MCF 10A (cell line): ENCODE measurements at regions not wholly inside any gene's neighbourhood (a gene's known extent, or its start where the extent isn't known, plus 50 kb on each side); places are given as distances from the start of the nearest gene placed in this dataset.

Experiments
- BruUV-seq: library from RNA; stranded (reverse); fragments of 400-500 nt; replicated peaks from 2 replicates; lab custom pipeline; 2021; lab: Mats Ljungman, UMichigan
- CTCF ChIA-PET: fragments of 300-600 bp; sonication (Branson Sonifier 250); formaldehyde crosslinking; extraction: SDS; loops from one replicate; lab custom pipeline; 2021; ENCODE audit warnings: antibody characterized with exemption, inconsistent platforms; lab: Yijun Ruan, JAX
- POLR2A ChIA-PET: fragments of 300-600, 350-650 bp; sonication (Branson Sonifier 250); formaldehyde crosslinking; extraction: SDS; loops from one replicate; lab custom pipeline; 2020; ENCODE audit warnings: antibody characterized with exemption, inconsistent platforms; lab: Yijun Ruan, JAX
- DNase-seq: peaks from one replicate; pipeline ENCODE4 v3.0.0-alpha.2; 2018; ENCODE audit not compliant: unreplicated experiment
- H3K27ac Mint-ChIP-seq: one replicate; pipeline ENCODE4 v1.8.0; 2022; ENCODE audit warnings: mild to moderate bottlenecking, low read depth, mixed read lengths; ENCODE audit not compliant: unreplicated experiment
- H3K27me3 Mint-ChIP-seq: one replicate; pipeline ENCODE4 v1.8.0; 2022; ENCODE audit warnings: mixed read lengths; ENCODE audit not compliant: insufficient read depth, unreplicated experiment
- H3K36me3 Mint-ChIP-seq: one replicate; pipeline ENCODE4 v1.8.0; 2022; ENCODE audit warnings: mild to moderate bottlenecking, moderate library complexity, mixed read lengths; ENCODE audit not compliant: insufficient read depth, unreplicated experiment
- H3K4me1 Mint-ChIP-seq: one replicate; pipeline ENCODE4 v1.8.0; 2022; ENCODE audit warnings: mixed read lengths; ENCODE audit not compliant: insufficient read depth, unreplicated experiment
- H3K4me3 Mint-ChIP-seq: one replicate; pipeline ENCODE4 v1.8.0; 2022; ENCODE audit warnings: mild to moderate bottlenecking, moderate library complexity, mixed read lengths; ENCODE audit not compliant: unreplicated experiment
- H3K9me3 Mint-ChIP-seq: one replicate; pipeline ENCODE4 v1.8.0; 2022; ENCODE audit warnings: mixed read lengths; ENCODE audit not compliant: unreplicated experiment
- CTCF ChIP-seq: fragments of 200-600 bp; IDR thresholded peaks from one replicate; pipeline ENCODE4 v1.8.0; 2022; ENCODE audit warnings: antibody characterized with exemption, mild to moderate bottlenecking; ENCODE audit not compliant: unreplicated experiment
- intact Hi-C: fragments of 100-400 bp; cut with micrococcal nuclease; formaldehyde crosslinking; loops from 2 replicates; pipeline ENCODE4 v1.14.1; 2022

GRCh38 chr1:218164111-218164929 lies 120.8 kb upstream of the RRP15 start:
- no peak for DNase-seq
- TF ChIP-seq CTCF, result no peak
- intact Hi-C loops, result no loop called here
- H3K4me1 Mint-ChIP-seq, result no peaks in the 10 kb centered on the region
- no peak overlapping the region for H3K4me3 Mint-ChIP-seq
- no peak overlapping the region for H3K27ac Mint-ChIP-seq
- no peaks in the 10 kb centered on the region for H3K9me3 Mint-ChIP-seq
- ChIA-PET POLR2A (no interaction called here), CTCF (interaction anchor here (0.6 kb wide), 2 partner anchors 166 to 1649 kb away, joined by 3 read pairs; no protein-coding TSS in a partner anchor)
- no TSS peak for BruUV-seq
- H3K27me3 Mint-ChIP-seq, result peaks cover 86% of the 10 kb centered on the region
- no peaks in the 10 kb centered on the region for H3K36me3 Mint-ChIP-seq

GRCh38 chr1:218164930-218165700 lies 120.0 kb upstream of the RRP15 start:
- H3K4me3 Mint-ChIP-seq, result no peak overlapping the region
- H3K27ac Mint-ChIP-seq, result no peak overlapping the region
- no peak for TF ChIP-seq CTCF
- no peak for DNase-seq
- peaks cover 86% of the 10 kb centered on the region for H3K27me3 Mint-ChIP-seq
- BruUV-seq, result no TSS peak
- intact Hi-C loops, result no loop called here
- ChIA-PET POLR2A (interaction anchor here (0.5 to 0.7 kb wide), 2 partner anchors 161 to 201 kb away, joined by 3 read pairs; no protein-coding TSS in a partner anchor), CTCF (interaction anchor here (0.9 kb wide), 1 partner anchor 14 kb away, joined by 3 read pairs; no protein-coding TSS in a partner anchor)
- H3K9me3 Mint-ChIP-seq, result no peaks in the 10 kb centered on the region
- no peaks in the 10 kb centered on the region for H3K4me1 Mint-ChIP-seq
- H3K36me3 Mint-ChIP-seq, result no peaks in the 10 kb centered on the region

- no TSS peak for BruUV-seq
- H3K27ac Mint-ChIP-seq, result no peak overlapping the region
These were observed 119.4 kb upstream of the RRP15 start for GRCh38 chr1:218165701-218166114.

More at GRCh38 chr1:218165701-218166114, 119.4 kb upstream of the RRP15 start:
- no peaks in the 10 kb centered on the region for H3K4me1 Mint-ChIP-seq
- CTCF ChIA-PET, result interaction anchor here (0.9 kb wide), 1 partner anchor 14 kb away, joined by 3 read pairs; no protein-coding TSS in a partner anchor
- H3K4me3 Mint-ChIP-seq, result no peak overlapping the region
- peaks cover 83% of the 10 kb centered on the region for H3K27me3 Mint-ChIP-seq
- no peak for TF ChIP-seq CTCF
- H3K9me3 Mint-ChIP-seq, result no peaks in the 10 kb centered on the region
- intact Hi-C loops, result no loop called here
- no peak for DNase-seq
- POLR2A ChIA-PET, result interaction anchor here (0.5 to 0.7 kb wide), 3 partner anchors 53 to 202 kb away, joined by 3 to 4 read pairs (median 3); no protein-coding TSS in a partner anchor
- H3K36me3 Mint-ChIP-seq, result no peaks in the 10 kb centered on the region
